Endothelial cell of umbilical vein (primary cell): ENCODE measurements at regions not wholly inside any gene's neighbourhood (a gene's known extent, or its start where the extent isn't known, plus 50 kb on each side); places are given as distances from the start of the nearest gene placed in this dataset.
"Not testable (repeated sequence)": the region's sequence is repeated elsewhere in the genome, so short reads cannot be mapped to it uniquely, and the experiment has no call there.

ENCODE experiments used
- BruUV-seq: library from RNA; stranded (reverse); fragments of 400-500 nt; replicated peaks from 2 replicates; lab custom pipeline; 2021; lab: Mats Ljungman, UMichigan
- CTCF ChIA-PET: fragments of 300-600, 350-600 bp; sonication (Branson Sonifier 250); formaldehyde crosslinking; loops from one replicate; lab custom pipeline; 2021; ENCODE audit warnings: antibody characterized with exemption, inconsistent platforms; lab: Charles Lee
- POLR2A ChIA-PET: fragments of 300-600, 350-600 bp; sonication (Branson Sonifier 250); formaldehyde crosslinking; loops from one replicate; lab custom pipeline; 2021; ENCODE audit warnings: antibody characterized with exemption, inconsistent platforms; lab: Charles Lee
- DNase-seq: peaks from one replicate; pipeline ENCODE4 v3.0.0-alpha.2; 2011; ENCODE audit warnings: low read depth, low spot score
- FAIRE-seq: peaks from 2 replicates; lab custom pipeline; 2011; peaks lifted over from hg19 to GRCh38; lab: Jason Lieb, UNC
- H2AFZ ChIP-seq: 2 replicates; pipeline ENCODE4 v1.6.0; 2012; ENCODE audit warnings: low read depth, low read length, control low read depth, inconsistent platforms
- H3K27ac ChIP-seq: 2 replicates; pipeline ENCODE4 v1.5.1; 2011; ENCODE audit warnings: low read depth, mild to moderate bottlenecking, control low read depth, low read length, moderate library complexity; ENCODE audit not compliant: insufficient read depth
- H3K27me3 ChIP-seq, 2 experiments: 2 replicates each; pipeline versions ENCODE4 v1.6.0 to v1.6.1; 2011; ENCODE audit warnings: low read length in 2 of 2, mixed read lengths in 1 of 2; ENCODE audit not compliant: control insufficient read depth in 2 of 2, insufficient read depth in 2 of 2
- H3K36me3 ChIP-seq, 2 experiments: 2 replicates in 1 of 2; 3 replicates in 1 of 2; pipeline ENCODE4 v1.5.1; 2011; ENCODE audit warnings: low read length in 2 of 2, mild to moderate bottlenecking in 1 of 2, moderate library complexity in 1 of 2; ENCODE audit not compliant: control insufficient read depth in 2 of 2, insufficient read depth in 2 of 2; ENCODE audit errors: extremely low read depth in 1 of 2
- H3K4me1 ChIP-seq: 3 replicates; pipeline ENCODE4 v1.5.1; 2011; ENCODE audit warnings: mild to moderate bottlenecking, low read length; ENCODE audit not compliant: control insufficient read depth, insufficient read depth; ENCODE audit errors: extremely low read depth
- H3K4me2 ChIP-seq: 2 replicates; pipeline ENCODE4 v1.6.1; 2011; ENCODE audit warnings: low read length, control low read depth, mixed read lengths; ENCODE audit not compliant: insufficient read depth
- H3K4me3 ChIP-seq, 3 experiments: fragments of 200-600 bp in 1 of 3; sonication (generic), shearing (Covaris generic) in 1 of 3; replicated peaks in 1 of 3; 2 replicates each; pipeline ENCODE4 v1.5.1; 2011 to 2016; ENCODE audit warnings: control low read depth in 3 of 3, low read length in 3 of 3, mild to moderate bottlenecking in 2 of 3, inconsistent platforms in 1 of 3, low read depth in 1 of 3, moderate library complexity in 1 of 3; ENCODE audit not compliant: insufficient read depth in 1 of 3
- H3K79me2 ChIP-seq: 2 replicates; pipeline ENCODE4 v1.6.0; 2012; ENCODE audit warnings: low read length, inconsistent platforms; ENCODE audit not compliant: control insufficient read depth, insufficient read depth
- H3K9ac ChIP-seq: replicated peaks from 2 replicates; pipeline ENCODE3; 2011; ENCODE audit warnings: low read length, control low read depth; ENCODE audit not compliant: insufficient read depth; ENCODE audit errors: extremely low read depth
- H3K9me1 ChIP-seq: replicated peaks from 3 replicates; pipeline ENCODE4 v1.6.0; 2011; ENCODE audit warnings: mild to moderate bottlenecking, low read length; ENCODE audit not compliant: control insufficient read depth, insufficient read depth; ENCODE audit errors: extremely low read depth
- H3K9me3 ChIP-seq: replicated peaks from 2 replicates; pipeline ENCODE4 v1.5.1; 2012; ENCODE audit warnings: low read length, inconsistent platforms; ENCODE audit not compliant: control insufficient read depth, insufficient read depth
- H4K20me1 ChIP-seq: replicated peaks from 2 replicates; pipeline ENCODE3; 2011; ENCODE audit warnings: mild to moderate bottlenecking, low read length; ENCODE audit not compliant: control insufficient read depth, insufficient read depth; ENCODE audit errors: extremely low read depth
- CTCF ChIP-seq, 2 donors: IDR thresholded peaks; 1 replicate in 1 of 2; 2 replicates in 1 of 2; pipeline ENCODE4 v1.5.1; 2011; ENCODE audit warnings: low read length in 2 of 2, mild to moderate bottlenecking in 2 of 2, moderate library complexity in 2 of 2, control low read depth in 1 of 2, inconsistent platforms in 1 of 2, low read depth in 1 of 2; ENCODE audit not compliant: insufficient read depth in 1 of 2; ENCODE audit errors: extremely low read depth in 1 of 2
- EZH2 ChIP-seq: IDR thresholded peaks from 2 replicates; pipeline ENCODE4 v1.6.1; 2012; ENCODE audit warnings: borderline replicate concordance, low read depth, mild to moderate bottlenecking, moderate library complexity, low read length, inconsistent platforms; ENCODE audit not compliant: severe bottlenecking
- FOS ChIP-seq: IDR thresholded peaks from 2 replicates; pipeline ENCODE4 v1.6.1; 2011; ENCODE audit warnings: mild to moderate bottlenecking, low read length, moderate library complexity, borderline replicate concordance; ENCODE audit not compliant: insufficient read depth
- GATA2 ChIP-seq: IDR thresholded peaks from 2 replicates; pipeline ENCODE4 v1.7.0; 2011; ENCODE audit warnings: low read depth, mild to moderate bottlenecking, moderate library complexity, mixed read lengths, low read length; ENCODE audit not compliant: insufficient read length, insufficient read depth
- JUN ChIP-seq: IDR thresholded peaks from 2 replicates; pipeline ENCODE4 v1.6.1; 2011; ENCODE audit warnings: borderline replicate concordance, low read depth; ENCODE audit not compliant: insufficient read length, insufficient read depth
- MAX ChIP-seq: IDR thresholded peaks from 2 replicates; pipeline ENCODE4 v1.6.1; 2011; ENCODE audit not compliant: insufficient read depth, insufficient read length
- MYC ChIP-seq: IDR thresholded peaks from one replicate; pipeline ENCODE4 v1.6.1; 2011; ENCODE audit warnings: mild to moderate bottlenecking, low read depth, low read length
- POLR2A ChIP-seq: IDR thresholded peaks from 2 replicates; pipeline ENCODE4 v1.6.1; 2012; ENCODE audit warnings: low read depth, mild to moderate bottlenecking, control low read depth, low read length
- POLR2AphosphoS5 ChIP-seq: IDR thresholded peaks from 2 replicates; pipeline ENCODE4 v1.6.1; 2012; ENCODE audit warnings: low read depth, mild to moderate bottlenecking, control low read depth, low read length, moderate library complexity; ENCODE audit not compliant: insufficient read depth
- dilution Hi-C: fragments of 300-500 bp; cut with MboI; formaldehyde crosslinking; loops from one replicate; pipeline ENCODE4 v1.15.0; 2019; ENCODE audit warnings: low sequenced_read_pairs; ENCODE audit not compliant: extremely low pct_ligation_motif_present
- intact Hi-C: fragments of 100-400 bp; cut with micrococcal nuclease; formaldehyde crosslinking; loops from one replicate; pipeline ENCODE4 v1.10.0; 2022

GRCh38 chr4:104015680-104016079 is 295.9 kb upstream of the TACR3 start:
- intact Hi-C loops = no loop called here
- no peak for DNase-seq
- no TSS peak for BruUV-seq
- H3K4me2 ChIP-seq = no peak overlapping the region
- TF ChIP-seq CTCF (IDR thresholded peaks at IDR 0.05; ENCODE audit: extremely low read depth in 1 of 2, insufficient read depth in 1 of 2, low read depth in 1 of 2, low read length in 2 of 2) (no peak), POLR2AphosphoS5 (no peak), GATA2 (no peak), POLR2A (no peak), MAX (no peak), MYC (no peak), EZH2 (no peak)
- H3K9me3 ChIP-seq = no peaks in the 10 kb centered on the region
- dilution Hi-C loops = no loop called here
- no peaks in the 10 kb centered on the region for H3K36me3 ChIP-seq
- no peak overlapping the region for H2AFZ ChIP-seq
- H4K20me1 ChIP-seq = no peaks in the 10 kb centered on the region
- ChIA-PET POLR2A (no interaction called here), CTCF (no interaction called here)
- no peak overlapping the region for H3K4me3 ChIP-seq
- H3K9me1 ChIP-seq = no peaks in the 10 kb centered on the region
- H3K79me2 ChIP-seq = no peaks in the 10 kb centered on the region
- no peak for FAIRE-seq
- H3K27me3 ChIP-seq = no peaks in the 10 kb centered on the region
- H3K27ac ChIP-seq = no peak overlapping the region
- H3K9ac ChIP-seq = no peak overlapping the region
- H3K4me1 ChIP-seq = no peaks in the 10 kb centered on the region

GRCh38 chr4:104010722-104011121 is 290.9 kb upstream of the TACR3 start:
- H3K9me1 ChIP-seq = no peaks in the 10 kb centered on the region
- no peaks in the 10 kb centered on the region for H3K9me3 ChIP-seq
- DNase-seq (no peak), FAIRE-seq (no peak)
- intact Hi-C loops (no loop called here), dilution Hi-C loops (no loop called here)
- H3K79me2 ChIP-seq = no peaks in the 10 kb centered on the region
- TF ChIP-seq FOS = no peak
- no peak for TF ChIP-seq MAX
- no peak for TF ChIP-seq GATA2
- TF ChIP-seq JUN = no peak
- no peak for TF ChIP-seq POLR2A
- BruUV-seq = no TSS peak
- no peaks in the 10 kb centered on the region for H3K4me1 ChIP-seq
- no peak overlapping the region for H2AFZ ChIP-seq
- H3K27me3 ChIP-seq = no peaks in the 10 kb centered on the region
- ChIA-PET CTCF (no interaction called here), POLR2A (no interaction called here)
- H3K4me2 ChIP-seq = no peak overlapping the region
- no peak overlapping the region for H3K27ac ChIP-seq
- no peaks in the 10 kb centered on the region for H3K36me3 ChIP-seq
- no peaks in the 10 kb centered on the region for H4K20me1 ChIP-seq
- H3K4me3 ChIP-seq = no peak overlapping the region
- no peak overlapping the region for H3K9ac ChIP-seq

- dilution Hi-C loops, H3K79me2 ChIP-seq, H2AFZ ChIP-seq, BruUV-seq, H3K4me1 ChIP-seq, DNase-seq, H3K27me3 ChIP-seq, POLR2A ChIA-PET, H3K36me3 ChIP-seq, H3K9ac ChIP-seq, H3K4me2 ChIP-seq, FAIRE-seq, H4K20me1 ChIP-seq, H3K4me3 ChIP-seq, H3K9me3 ChIP-seq, H3K27ac ChIP-seq, intact Hi-C loops, CTCF ChIA-PET, H3K9me1 ChIP-seq: not testable (repeated sequence)
These were observed 282.5 kb upstream of the TACR3 start for GRCh38 chr4:104002318-104002717.
